OCI-M2 (cell line): ENCODE measurements at regions not wholly inside any gene's neighbourhood (a gene's known extent, or its start where the extent isn't known, plus 50 kb on each side); places are given as distances from the start of the nearest gene placed in this dataset.
"Not testable (repeated sequence)": the region's sequence is repeated elsewhere in the genome, so short reads cannot be mapped to it uniquely, and the experiment has no call there.

Experiments
- DNase-seq: peaks from one replicate; lab custom pipeline; 2025; ENCODE audit not compliant: unreplicated experiment; lab: John Stamatoyannopoulos, UW

DNA sequence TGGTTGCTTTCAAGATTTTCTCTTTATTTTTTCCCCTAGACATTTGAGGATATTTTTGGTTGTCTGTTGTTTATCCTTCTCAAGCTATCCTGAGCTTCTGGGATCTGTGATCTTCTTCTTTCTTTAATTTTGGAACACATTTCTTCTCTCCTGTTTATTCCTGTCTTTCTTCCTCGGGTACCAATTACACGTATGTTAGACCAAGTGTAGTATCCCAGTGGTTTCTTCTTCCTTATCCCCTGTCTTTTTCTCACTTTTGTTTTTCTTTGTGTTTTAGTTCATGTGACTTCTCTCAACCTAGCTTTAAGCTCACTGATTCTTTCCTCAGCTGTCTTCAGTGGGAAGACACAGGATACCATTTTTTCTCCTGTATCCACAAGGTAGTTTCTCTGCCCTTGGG lies 120.0 kb downstream of the GALR1 start:
- DNase-seq: no peak

DNA sequence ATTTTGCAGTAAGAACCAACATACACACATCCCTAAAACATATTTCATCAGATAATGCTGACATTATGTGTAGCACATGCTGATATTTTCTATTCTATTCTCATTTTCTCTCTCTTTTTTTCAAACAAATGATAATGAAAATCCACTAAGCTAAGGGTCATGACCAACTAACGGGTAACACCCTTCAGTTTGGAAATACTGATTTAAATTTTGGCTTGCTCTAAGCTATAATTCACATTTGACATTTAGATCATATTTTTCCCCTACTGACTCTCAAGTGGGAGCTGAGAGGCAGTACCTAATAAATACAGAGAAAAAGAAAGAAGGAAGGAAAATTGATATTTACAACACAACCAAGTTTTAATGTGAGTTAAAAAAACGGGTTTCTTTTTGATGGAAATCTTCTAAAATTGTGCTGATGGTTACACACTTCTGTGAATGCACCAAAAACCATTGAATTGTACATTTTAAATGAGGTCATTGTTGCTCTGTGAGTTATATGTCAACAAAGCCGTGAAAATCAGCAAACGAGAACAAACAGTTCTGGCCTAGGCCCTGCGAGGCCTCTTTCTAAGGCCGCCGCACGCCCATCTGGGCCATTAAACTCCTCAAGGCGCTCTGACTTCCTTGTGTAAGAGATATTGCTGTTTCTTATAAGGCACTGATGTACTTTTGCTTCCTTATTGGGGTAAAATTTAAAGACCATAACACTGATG lies 124.2 kb downstream of the GALR1 start:
- no peak for DNase-seq

DNA sequence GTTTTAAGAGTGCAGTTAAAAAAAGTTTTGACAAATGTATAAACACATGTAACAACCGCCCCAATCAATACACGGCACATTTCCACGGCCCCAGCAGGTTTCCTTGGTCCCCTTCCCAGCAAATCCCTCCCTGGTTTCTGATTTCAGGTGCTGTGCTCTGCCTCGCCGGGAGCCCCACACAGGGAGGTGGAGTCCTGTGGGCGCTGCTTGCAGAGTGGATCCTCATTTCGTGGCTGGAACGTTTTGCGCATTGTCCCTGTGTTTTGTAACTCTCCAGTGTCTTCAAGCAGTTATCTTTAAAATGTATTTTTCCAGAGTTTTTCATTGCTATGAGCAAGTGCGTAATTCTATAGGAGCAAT lies 124.8 kb downstream of the GALR1 start:
- no peak for DNase-seq

DNA sequence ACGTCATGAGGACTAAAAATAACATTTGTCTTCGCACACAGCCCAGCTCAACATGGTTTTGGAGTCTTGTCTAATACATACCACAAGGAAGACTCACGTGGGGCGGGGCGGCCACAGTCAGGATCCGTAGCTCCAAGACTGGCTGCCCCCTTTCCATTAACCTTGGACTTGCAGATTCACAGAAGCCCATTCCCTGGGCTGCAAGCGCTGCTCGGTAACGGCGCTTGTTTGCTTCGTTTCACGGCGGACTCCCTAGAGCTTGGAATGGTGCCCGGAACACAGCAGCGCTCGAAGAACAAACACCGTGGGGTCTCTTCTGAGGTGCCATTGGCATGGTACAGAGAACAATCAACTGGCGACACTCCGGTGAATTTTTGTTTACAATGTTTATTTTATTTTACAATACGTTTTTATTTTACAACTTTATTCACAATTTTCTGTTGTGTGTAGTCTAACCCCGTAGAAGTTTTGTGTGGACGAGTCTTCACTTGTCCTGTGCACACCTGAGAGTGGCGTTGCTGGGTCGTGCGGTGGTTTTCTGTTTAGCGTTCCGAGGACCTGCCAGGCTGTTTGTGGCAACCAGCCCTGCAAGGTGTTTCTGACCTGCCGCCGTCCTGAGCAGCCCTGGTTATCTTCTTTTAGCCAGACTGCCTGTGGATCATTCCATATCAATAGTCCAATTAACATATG lies 126.5 kb downstream of the GALR1 start:
- DNase-seq: no peak

DNA sequence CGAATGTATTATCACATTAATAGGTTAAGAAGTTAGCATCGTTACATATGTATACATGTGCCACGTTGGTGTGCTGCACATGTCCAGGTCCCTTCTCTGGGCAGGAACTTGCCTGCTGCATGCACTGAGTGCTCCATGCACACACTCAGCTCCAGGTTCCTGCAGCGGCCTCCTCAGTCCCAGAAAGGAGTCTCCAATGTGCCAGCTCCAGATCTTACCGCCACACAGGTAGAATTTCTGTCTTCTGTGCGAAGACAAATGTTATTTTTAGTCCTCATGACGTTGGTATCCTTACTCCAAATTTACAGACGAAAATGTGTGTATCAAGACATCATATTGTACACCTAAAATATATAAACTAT lies 127.1 kb downstream of the GALR1 start:
- no peak for DNase-seq

DNA sequence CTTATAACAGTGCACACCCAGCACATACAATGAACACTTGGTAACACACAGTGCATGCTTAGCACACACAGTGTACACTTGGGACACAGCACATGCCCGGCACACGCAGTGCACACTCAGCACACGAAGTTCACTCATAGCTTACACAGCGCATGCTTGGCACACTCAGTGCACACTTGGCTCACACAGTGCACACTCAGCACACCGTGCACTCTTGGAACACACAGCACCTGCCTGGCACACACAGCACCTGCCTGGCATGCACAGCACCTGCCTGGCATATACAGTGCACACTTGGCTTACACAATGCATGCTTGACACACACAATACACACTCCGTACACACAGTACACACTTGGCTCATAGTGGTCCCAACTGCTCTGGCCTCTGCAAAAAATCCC lies 128.2 kb downstream of the GALR1 start:
- no peak for DNase-seq

DNA sequence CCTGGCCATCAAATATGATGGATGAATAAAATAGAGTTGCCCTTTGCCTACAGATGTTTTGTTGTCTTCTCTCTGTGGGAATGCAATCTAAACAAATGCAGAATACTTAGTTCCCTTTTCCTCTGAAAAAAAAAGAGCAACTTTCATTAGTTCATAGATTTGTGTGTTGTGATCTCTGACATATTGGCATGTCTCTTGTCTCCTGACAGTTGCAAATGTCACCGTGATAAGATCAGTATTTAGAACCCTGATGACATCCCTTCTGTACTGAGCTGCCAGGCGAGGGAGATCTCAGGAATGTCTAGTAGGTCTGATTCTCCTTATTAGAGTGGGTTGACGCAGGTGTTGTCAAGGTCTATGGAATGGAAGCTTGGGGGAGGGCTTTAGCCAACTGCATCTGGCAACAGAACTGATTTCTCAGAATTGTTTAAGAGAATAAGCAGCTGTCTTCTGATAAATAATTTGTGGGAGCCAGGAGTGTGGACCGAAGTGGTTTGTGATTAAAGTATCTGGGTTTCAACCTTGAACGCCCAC lies 130.4 kb downstream of the GALR1 start:
- no peak for DNase-seq

DNA sequence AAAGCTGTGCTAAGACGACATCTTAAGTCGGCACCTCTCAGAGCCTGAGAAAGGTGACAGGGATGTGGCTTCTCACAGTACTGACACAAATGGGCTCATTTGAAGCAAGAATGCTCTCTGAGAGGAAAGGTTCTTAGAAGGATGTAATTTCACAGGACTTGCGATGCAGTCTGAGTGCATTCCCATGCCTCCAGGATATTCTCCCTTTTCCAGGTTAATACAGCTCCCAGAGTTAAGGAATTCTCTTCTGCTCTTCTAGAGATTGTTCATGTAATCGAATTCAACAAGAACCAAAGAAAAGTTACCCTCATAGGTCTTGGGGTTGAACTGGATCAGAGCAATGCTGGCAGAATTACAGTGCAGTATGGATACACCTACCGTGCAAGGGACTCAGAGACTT lies 131.0 kb downstream of the GALR1 start:
- no peak for DNase-seq

DNA sequence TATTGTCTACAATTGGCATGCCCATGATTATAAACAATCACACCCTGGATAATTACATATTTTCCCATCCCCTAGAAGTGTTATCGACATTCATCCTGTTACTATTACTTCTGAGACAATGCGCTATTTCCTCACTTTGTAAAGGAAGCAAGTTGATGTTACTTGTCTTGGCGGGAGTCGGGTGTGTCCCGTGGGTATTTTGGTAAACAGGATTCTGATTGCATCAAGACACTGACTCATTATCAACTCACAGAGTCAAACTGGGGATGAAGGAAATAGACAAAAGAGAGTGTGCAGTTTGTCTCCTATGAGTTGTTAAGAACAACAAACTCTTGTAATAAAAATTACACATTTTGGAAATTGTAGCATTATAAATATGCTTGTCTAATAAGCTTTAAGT lies 142.7 kb downstream of the GALR1 start:
- DNase-seq: no peak

DNA sequence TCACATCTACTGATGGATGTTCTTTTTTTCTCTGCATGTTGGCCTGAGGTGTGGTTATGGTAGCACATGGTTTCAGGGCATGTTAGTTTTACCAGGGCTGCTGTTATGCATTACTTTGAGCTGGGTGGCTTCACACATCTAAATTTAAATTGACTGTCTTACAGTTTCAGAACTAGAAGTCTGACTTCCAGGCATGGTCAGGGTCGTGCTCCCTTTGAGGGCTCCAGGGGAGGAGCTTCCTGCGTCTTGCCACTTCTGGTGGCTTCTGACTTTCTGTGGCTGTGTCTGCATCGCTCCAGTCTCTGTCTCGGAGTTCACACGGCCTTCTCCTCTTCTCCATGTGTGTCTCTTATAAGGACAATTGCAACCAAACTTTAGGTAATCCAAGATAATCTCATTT lies 143.9 kb downstream of the GALR1 start:
- DNase-seq: no peak

DNA sequence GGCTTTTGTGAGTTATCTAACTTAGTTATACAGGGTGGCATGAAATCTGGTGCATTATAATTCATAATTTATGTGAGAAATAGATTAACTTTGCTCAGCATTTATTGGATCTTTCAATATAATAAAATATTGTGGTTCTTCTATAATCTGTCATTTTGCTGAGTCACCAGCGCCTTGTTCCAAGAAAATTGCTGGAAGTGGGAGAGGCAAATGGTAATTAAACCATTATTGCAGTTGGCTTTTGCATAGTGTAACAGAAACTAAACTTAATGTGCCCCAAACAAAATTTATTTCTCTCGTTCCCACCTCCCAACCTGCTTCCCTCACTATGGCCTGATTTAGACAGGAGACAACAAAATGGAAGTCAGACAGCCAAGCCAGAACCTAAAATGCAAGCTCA lies 146.3 kb downstream of the GALR1 start:
- DNase-seq: no peak

DNA sequence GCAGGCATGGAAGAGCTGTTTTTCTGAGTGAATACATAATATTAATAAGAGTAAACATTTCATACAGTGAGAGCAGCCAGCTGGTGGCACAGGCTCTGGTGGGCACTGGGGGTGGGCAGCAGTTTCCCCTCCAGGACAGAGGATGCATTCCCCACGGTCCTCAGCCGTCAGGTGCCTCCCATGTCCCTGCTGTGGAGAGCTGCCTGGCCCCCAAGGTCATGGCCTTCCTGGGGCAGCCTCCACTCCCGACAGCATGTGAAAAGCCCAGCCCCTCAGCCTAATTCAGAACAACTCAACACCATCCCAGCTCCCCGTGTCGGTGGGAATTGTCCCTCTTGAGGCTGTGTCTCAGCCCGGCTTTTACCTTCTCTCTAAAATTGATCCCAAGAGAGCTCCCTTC lies 147.4 kb downstream of the GALR1 start:
- DNase-seq: no peak

DNA sequence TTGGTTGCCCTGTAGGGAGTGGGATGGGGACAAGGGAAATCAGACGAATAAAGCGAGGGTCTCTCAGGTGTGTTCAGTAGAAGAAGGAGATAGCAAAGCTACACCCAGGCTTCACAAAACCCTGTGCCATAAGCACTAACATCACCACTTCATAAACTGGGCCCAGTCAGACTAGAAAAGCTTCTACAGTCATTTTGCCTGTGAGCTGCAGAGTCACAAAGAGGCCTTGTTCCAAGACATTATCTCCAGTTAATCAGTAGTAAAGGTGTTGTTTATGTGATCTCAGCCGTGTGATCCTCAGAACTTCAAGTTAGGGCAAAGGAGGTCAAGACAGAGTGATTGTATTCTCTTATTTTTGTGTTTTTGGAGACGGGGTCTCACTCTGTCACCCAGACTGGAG lies 148.0 kb downstream of the GALR1 start:
- DNase-seq: no peak

DNA sequence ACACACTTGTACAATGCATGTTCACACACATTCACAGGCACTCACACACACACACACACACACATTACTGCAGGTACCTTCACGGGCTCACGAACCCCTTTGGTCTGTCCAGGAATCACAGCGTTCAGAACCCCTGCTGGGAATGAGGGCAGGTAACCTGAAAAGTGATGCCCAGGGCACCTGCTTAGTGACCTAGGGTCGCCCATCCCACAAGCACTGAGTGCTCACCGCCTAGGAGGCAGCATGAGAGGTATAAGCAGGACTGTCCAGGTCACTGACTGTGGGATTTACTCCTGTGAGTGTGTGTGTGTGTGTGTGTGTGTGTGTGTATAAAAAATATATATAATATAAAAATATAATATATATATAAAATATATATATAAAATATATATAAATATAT lies 150.9 kb downstream of the GALR1 start:
- DNase-seq: no peak

DNA sequence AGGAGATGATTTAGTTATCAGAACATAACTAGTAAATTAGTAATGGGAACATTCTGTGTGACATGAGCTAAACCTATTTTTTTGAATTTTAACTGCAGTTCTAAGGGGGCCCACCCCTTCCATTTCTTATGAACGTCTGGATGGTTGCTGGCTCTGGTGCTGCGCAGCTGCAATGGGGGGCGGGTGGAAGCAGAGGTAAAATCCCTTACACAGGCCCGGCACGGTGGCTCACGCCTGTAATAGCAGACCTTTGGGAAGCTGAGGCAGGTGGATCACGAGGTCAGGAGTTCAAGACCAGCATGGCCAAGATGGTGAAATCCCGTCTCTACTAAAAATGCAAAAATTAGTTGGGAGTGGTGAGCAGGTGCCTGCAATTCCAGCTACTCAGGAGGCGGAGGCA lies 151.5 kb downstream of the GALR1 start:
- DNase-seq: no peak

DNA sequence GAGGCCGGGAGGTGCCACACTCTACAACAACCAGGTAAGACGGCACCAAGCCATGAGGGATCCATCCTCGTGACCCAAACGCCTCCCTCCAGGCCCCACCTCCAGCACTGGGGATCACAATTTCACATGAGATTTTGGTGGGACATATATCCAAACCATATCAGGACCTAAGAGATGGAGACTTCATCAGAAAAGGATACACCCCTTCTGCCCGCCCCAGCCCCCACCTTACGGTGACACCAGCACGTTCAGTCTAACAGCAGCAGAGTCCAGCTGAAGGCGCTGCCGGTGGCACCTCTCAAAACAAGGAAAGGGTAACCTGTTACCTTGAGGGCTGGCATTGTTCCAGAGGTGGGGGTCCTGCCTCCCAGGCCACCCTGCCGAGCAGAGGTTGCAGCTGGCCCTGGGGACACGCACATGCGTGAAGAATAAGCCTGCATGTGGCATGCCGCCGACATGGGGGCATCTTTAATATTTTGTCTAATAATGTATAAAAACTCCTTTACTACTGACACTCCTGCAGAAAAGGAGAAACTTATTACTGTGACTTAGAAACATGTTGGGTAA lies 154.4 kb downstream of the GALR1 start:
- DNase-seq: no peak

DNA sequence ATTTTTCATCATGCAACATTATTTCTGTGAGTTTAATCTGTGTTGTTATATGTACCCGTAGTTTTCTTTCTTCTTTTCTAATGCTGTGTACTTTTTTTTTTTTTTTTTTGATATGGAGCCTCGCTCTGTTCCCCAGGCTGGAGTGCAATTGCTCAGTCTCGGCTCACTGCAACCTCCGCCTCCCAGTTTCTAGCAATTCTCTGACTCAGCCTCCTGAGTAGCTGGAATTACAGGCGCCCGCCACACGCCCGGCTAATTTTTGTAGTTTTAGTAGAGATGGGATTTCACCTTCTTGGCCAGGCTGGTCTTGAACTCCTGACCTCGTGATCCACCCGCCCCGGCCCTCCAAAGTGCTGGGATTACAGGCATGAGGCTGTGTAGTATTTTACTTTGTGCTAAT lies 155.4 kb downstream of the GALR1 start:
- DNase-seq: no peak

DNA sequence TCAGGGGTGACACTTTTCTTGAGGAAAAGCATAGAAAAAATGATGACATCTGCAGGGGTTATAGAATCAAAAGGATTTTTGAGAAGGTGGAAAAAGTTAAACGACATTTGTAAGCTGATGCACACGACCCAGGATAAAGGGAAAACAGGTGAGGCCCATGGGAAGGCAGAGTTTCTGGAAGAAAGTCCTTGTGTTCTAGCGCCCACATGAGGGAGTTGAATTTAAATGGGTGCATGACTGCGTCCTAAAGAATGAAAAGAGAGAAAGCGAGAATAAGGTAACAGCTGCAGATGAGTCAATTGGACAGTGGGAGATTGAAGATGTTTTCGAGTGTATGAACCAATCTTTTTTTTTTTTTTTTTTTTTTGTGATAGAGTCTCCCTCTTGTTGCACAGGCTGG lies 158.1 kb downstream of the GALR1 start:
- DNase-seq: no peak

DNA sequence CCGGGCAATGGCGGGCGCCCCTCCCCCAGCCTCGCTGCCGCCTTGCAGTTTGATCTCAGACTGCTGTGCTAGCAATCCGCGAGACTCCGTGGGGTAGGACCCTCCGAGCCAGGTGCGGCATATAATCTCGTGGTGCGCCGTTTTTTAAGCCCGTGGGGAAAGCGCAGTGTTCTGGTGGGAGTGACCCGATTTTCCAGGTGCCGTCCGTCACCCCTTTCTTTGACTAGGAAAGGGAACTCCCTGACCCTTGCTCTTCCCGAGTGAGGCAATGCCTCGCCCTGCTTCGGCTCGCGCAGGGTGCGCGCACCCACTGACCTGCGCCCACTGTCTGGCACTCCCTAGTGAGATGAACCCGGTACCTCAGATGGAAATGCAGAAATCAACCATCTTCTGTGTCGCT lies 171.9 kb downstream of the GALR1 start:
- not testable (repeated sequence) for DNase-seq

DNA sequence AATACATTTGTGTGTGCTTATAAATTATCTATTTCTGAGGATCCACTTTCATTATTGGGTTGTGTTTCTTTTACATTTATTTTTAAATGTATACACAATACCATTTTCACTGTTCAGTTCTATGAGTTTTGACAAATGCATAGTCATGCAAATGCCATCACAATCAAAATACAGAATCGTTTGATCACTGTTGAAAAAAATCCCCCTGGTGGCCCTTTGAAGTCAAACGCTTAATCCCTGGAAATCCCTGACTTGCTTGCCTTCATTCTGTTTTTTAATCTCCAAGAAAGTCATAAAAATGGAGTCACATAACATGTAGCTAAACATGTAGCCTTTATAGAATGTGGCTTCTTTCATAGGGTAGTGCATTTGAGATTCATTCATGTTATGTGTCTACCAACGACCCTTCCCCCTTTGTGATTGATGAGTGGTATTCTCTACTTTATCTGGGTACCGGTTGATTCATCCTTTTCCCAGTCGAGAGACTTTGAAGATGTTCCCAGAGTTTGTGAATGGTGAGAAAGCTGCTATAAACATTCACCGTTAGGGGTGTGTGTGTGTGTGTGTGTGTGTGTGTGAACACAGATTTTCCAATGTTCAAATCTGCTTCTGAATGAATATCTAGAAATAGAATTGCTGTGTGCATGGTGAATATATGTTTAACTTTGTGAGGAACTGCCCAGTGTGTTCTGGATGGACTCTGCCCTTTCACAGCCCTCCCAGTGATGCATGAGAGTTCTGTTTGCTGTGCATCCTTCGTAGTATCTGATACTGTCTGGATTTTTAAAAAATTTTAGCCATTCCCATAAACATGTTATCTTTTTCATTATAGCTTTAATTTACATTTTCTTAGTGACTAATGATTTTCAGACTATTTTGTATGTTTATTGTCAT lies 173.6 kb downstream of the GALR1 start:
- no peak for DNase-seq

DNA sequence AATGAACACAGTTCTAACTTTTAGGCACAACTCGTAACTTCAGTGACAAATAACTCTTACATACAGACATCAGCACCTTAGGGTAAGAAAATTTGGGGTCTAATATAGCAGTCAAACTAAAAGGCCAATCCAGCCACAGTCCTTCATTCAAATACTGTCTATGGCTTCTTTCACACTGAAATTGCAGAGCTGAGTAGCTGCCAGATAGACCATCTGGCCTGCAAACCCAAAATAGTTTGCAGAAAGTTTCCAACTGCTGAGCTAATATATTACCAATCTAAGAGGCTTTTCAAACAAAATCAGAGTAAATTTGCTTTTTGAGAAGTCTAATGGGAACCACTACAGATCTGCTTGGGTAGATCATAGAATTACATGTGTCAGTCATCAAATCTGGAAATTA lies 183.4 kb downstream of the GALR1 start:
- DNase-seq: no peak

DNA sequence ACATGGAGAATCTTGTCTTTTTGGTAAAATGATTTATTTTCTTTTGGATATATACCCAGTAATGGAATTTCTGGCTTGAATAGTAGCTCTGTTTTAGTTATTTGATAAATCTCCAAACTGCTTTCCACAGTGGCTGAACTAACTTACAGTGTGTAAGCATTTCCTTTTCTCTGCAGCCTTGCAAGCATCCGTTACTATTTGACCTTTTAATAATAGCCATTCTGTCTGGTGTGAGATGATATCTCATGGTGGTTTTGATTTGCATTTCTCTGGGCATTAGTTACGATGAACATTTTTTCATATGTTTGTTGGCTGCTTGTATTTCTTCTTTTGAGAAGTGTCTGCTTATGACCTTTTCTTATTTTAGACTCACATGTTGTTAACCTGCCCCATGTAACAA lies 190.2 kb downstream of the GALR1 start:
- DNase-seq: no peak
